ENCODE measurements at regions not wholly inside any gene's neighbourhood (a gene's known extent, or its start where the extent isn't known, plus 50 kb on each side); places are given as distances from the start of the nearest gene placed in this dataset.

GRCh38 chr11:114848027-114848426, 169.7 kb downstream of the NXPE2 start:
- DNase-seq (no peak), ATAC-seq (no peak)
- H3K4me3 Mint-ChIP-seq, result no peak overlapping the region
- peaks cover 4% of the 10 kb centered on the region for H3K27me3 Mint-ChIP-seq
- no peaks in the 10 kb centered on the region for H3K36me3 Mint-ChIP-seq (ENCODE audit: low read depth)
- H3K4me1 Mint-ChIP-seq, result no peaks in the 10 kb centered on the region
- H3K27ac Mint-ChIP-seq, result no peak overlapping the region
- H3K9me3 ChIP-seq (ENCODE audit: control insufficient read depth, low read length, poor library complexity, severe bottlenecking), result no peaks in the 10 kb centered on the region

GRCh38 chr11:114857281-114857680, 179.0 kb downstream of the NXPE2 start:
- ATAC-seq, result no peak
- Mint-ChIP-seq H3K4me3 (no peak overlapping the region), H3K36me3 (ENCODE audit: low read depth) (no peaks in the 10 kb centered on the region), H3K27me3 (no peaks in the 10 kb centered on the region), H3K4me1 (no peaks in the 10 kb centered on the region), H3K27ac (no peak overlapping the region)
- no peaks in the 10 kb centered on the region for H3K9me3 ChIP-seq (ENCODE audit: control insufficient read depth, low read length, poor library complexity, severe bottlenecking)
- DNase-seq, result no peak

- no peaks in the 10 kb centered on the region for H3K9me3 ChIP-seq (ENCODE audit: control insufficient read depth, low read length, poor library complexity, severe bottlenecking)
- Mint-ChIP-seq H3K36me3 (ENCODE audit: low read depth) (no peaks in the 10 kb centered on the region), H3K4me1 (no peaks in the 10 kb centered on the region), H3K27me3 (peaks cover 5% of the 10 kb centered on the region), H3K27ac (no peak overlapping the region), H3K4me3 (no peak overlapping the region)
- no peak for DNase-seq
- no peak for ATAC-seq
Measured at GRCh38 chr11:114864896-114865295, 186.6 kb downstream of the NXPE2 start.

- no peak overlapping the region for H3K4me3 Mint-ChIP-seq
- H3K9me3 ChIP-seq (ENCODE audit: control insufficient read depth, low read length, poor library complexity, severe bottlenecking), result no peaks in the 10 kb centered on the region
- H3K4me1 Mint-ChIP-seq, result no peaks in the 10 kb centered on the region
- ATAC-seq (no peak), DNase-seq (no peak)
- H3K27ac Mint-ChIP-seq, result no peak overlapping the region
- H3K27me3 Mint-ChIP-seq, result no peaks in the 10 kb centered on the region
- no peaks in the 10 kb centered on the region for H3K36me3 Mint-ChIP-seq (ENCODE audit: low read depth)
Measured at GRCh38 chr11:114876234-114876633, 197.9 kb downstream of the NXPE2 start.

GRCh38 chr11:114877976-114878375, 199.6 kb downstream of the NXPE2 start:
- DNase-seq (no peak), ATAC-seq (no peak)
- H3K36me3 Mint-ChIP-seq (ENCODE audit: low read depth), result no peaks in the 10 kb centered on the region
- no peak overlapping the region for H3K27ac Mint-ChIP-seq
- H3K27me3 Mint-ChIP-seq, result no peaks in the 10 kb centered on the region
- H3K4me3 Mint-ChIP-seq, result no peak overlapping the region
- H3K9me3 ChIP-seq (ENCODE audit: control insufficient read depth, low read length, poor library complexity, severe bottlenecking), result no peaks in the 10 kb centered on the region
- H3K4me1 Mint-ChIP-seq, result no peaks in the 10 kb centered on the region

GRCh38 chr11:114880442-114880841, 202.1 kb downstream of the NXPE2 start:
- Mint-ChIP-seq H3K4me1 (no peaks in the 10 kb centered on the region), H3K27me3 (no peaks in the 10 kb centered on the region), H3K27ac (no peak overlapping the region), H3K4me3 (no peak overlapping the region), H3K36me3 (ENCODE audit: low read depth) (no peaks in the 10 kb centered on the region)
- H3K9me3 ChIP-seq (ENCODE audit: control insufficient read depth, low read length, poor library complexity, severe bottlenecking), result no peaks in the 10 kb centered on the region
- ATAC-seq, result no peak
- DNase-seq, result no peak

- no peak for DNase-seq
Measured at GRCh38 chr11:114883472-114883871, 205.1 kb downstream of the NXPE2 start.

GRCh38 chr11:114886644-114887265, 208.4 kb downstream of the NXPE2 start:
- no peak overlapping the region for H3K27ac Mint-ChIP-seq
- no peaks in the 10 kb centered on the region for H3K27me3 Mint-ChIP-seq
- no peaks in the 10 kb centered on the region for H3K36me3 Mint-ChIP-seq (ENCODE audit: low read depth)
- ATAC-seq (no peak), DNase-seq (no peak)
- H3K4me3 Mint-ChIP-seq, result no peak overlapping the region
- no peaks in the 10 kb centered on the region for H3K4me1 Mint-ChIP-seq
- H3K9me3 ChIP-seq (ENCODE audit: control insufficient read depth, low read length, poor library complexity, severe bottlenecking), result no peaks in the 10 kb centered on the region

More at GRCh38 chr11:114883472-114883871, 205.1 kb downstream of the NXPE2 start:
- Mint-ChIP-seq H3K36me3 (ENCODE audit: low read depth) (no peaks in the 10 kb centered on the region), H3K4me3 (no peak overlapping the region), H3K4me1 (no peaks in the 10 kb centered on the region), H3K27ac (no peak overlapping the region), H3K27me3 (no peaks in the 10 kb centered on the region)
- ATAC-seq, result no peak
- H3K9me3 ChIP-seq (ENCODE audit: control insufficient read depth, low read length, poor library complexity, severe bottlenecking), result no peaks in the 10 kb centered on the region

GRCh38 chr11:114889594-114890011, 211.3 kb downstream of the NXPE2 start:
- H3K27me3 Mint-ChIP-seq, result no peaks in the 10 kb centered on the region
- no peaks in the 10 kb centered on the region for H3K36me3 Mint-ChIP-seq (ENCODE audit: low read depth)
- H3K27ac Mint-ChIP-seq, result no peak overlapping the region
- H3K4me3 Mint-ChIP-seq, result no peak overlapping the region
- DNase-seq, result no peak
- H3K4me1 Mint-ChIP-seq, result no peaks in the 10 kb centered on the region
- ATAC-seq, result no peak
- H3K9me3 ChIP-seq (ENCODE audit: control insufficient read depth, low read length, poor library complexity, severe bottlenecking), result no peaks in the 10 kb centered on the region

GRCh38 chr11:114890038-114890437, 211.7 kb downstream of the NXPE2 start:
- H3K36me3 Mint-ChIP-seq (ENCODE audit: low read depth), result no peaks in the 10 kb centered on the region
- H3K4me1 Mint-ChIP-seq, result no peaks in the 10 kb centered on the region
- ATAC-seq (no peak), DNase-seq (no peak)
- H3K9me3 ChIP-seq (ENCODE audit: control insufficient read depth, low read length, poor library complexity, severe bottlenecking), result no peaks in the 10 kb centered on the region
- no peaks in the 10 kb centered on the region for H3K27me3 Mint-ChIP-seq
- no peak overlapping the region for H3K4me3 Mint-ChIP-seq
- H3K27ac Mint-ChIP-seq, result no peak overlapping the region

- Mint-ChIP-seq H3K36me3 (ENCODE audit: low read depth) (no peaks in the 10 kb centered on the region), H3K27ac (no peak overlapping the region), H3K4me1 (no peaks in the 10 kb centered on the region), H3K4me3 (no peak overlapping the region), H3K27me3 (no peaks in the 10 kb centered on the region)
- no peaks in the 10 kb centered on the region for H3K9me3 ChIP-seq (ENCODE audit: control insufficient read depth, low read length, poor library complexity, severe bottlenecking)
- ATAC-seq (no peak), DNase-seq (no peak)
Measured at GRCh38 chr11:114891911-114892310, 213.6 kb downstream of the NXPE2 start.

GRCh38 chr11:114892381-114893197, 214.3 kb downstream of the NXPE2 start:
- ATAC-seq (no peak), DNase-seq (no peak)
- H3K27me3 Mint-ChIP-seq, result no peaks in the 10 kb centered on the region
- H3K9me3 ChIP-seq (ENCODE audit: control insufficient read depth, low read length, poor library complexity, severe bottlenecking), result no peaks in the 10 kb centered on the region
- no peak overlapping the region for H3K27ac Mint-ChIP-seq
- no peaks in the 10 kb centered on the region for H3K4me1 Mint-ChIP-seq
- no peak overlapping the region for H3K4me3 Mint-ChIP-seq
- H3K36me3 Mint-ChIP-seq (ENCODE audit: low read depth), result no peaks in the 10 kb centered on the region

GRCh38 chr11:114893329-114893728, 215.0 kb downstream of the NXPE2 start:
- no peaks in the 10 kb centered on the region for H3K27me3 Mint-ChIP-seq
- H3K36me3 Mint-ChIP-seq (ENCODE audit: low read depth), result no peaks in the 10 kb centered on the region
- DNase-seq (no peak), ATAC-seq (no peak)
- no peaks in the 10 kb centered on the region for H3K9me3 ChIP-seq (ENCODE audit: control insufficient read depth, low read length, poor library complexity, severe bottlenecking)
- no peaks in the 10 kb centered on the region for H3K4me1 Mint-ChIP-seq
- no peak overlapping the region for H3K4me3 Mint-ChIP-seq
- no peak overlapping the region for H3K27ac Mint-ChIP-seq

GRCh38 chr11:114896594-114896993, 218.3 kb downstream of the NXPE2 start:
- Mint-ChIP-seq H3K27ac (no peak overlapping the region), H3K27me3 (no peaks in the 10 kb centered on the region), H3K4me1 (no peaks in the 10 kb centered on the region), H3K4me3 (no peak overlapping the region), H3K36me3 (ENCODE audit: low read depth) (peaks cover 2% of the 10 kb centered on the region)
- ATAC-seq, result no peak
- no peak for DNase-seq
- no peaks in the 10 kb centered on the region for H3K9me3 ChIP-seq (ENCODE audit: control insufficient read depth, low read length, poor library complexity, severe bottlenecking)
